HFFc6 (cell line): ENCODE measurements at regions not wholly inside any gene's neighbourhood (a gene's known extent, or its start where the extent isn't known, plus 50 kb on each side); places are given as distances from the start of the nearest gene placed in this dataset.
A peak's percentile ranks its signal among the peaks of the same experiment; 100 is the strongest.

Source experiments
- DNase-seq: peaks from one replicate; pipeline ENCODE4 v3.0.0-alpha.2; 2018
- H3K27ac Mint-ChIP-seq: 2 replicates; pipeline ENCODE4 v1.8.0; 2020; ENCODE audit warnings: mild to moderate bottlenecking, mixed read lengths
- H3K27me3 Mint-ChIP-seq: 2 replicates; pipeline ENCODE4 v1.8.0; 2021; ENCODE audit warnings: mild to moderate bottlenecking, moderate library complexity, mixed read lengths; ENCODE audit not compliant: insufficient read depth
- H3K36me3 Mint-ChIP-seq: 2 replicates; pipeline ENCODE4 v1.8.0; 2021; ENCODE audit warnings: low read depth, mixed read lengths
- H3K4me1 Mint-ChIP-seq: 2 replicates; pipeline ENCODE4 v1.8.0; 2020; ENCODE audit warnings: low read depth, mixed read lengths
- H3K4me3 Mint-ChIP-seq: 2 replicates; pipeline ENCODE4 v1.8.0; 2020; ENCODE audit warnings: mild to moderate bottlenecking, moderate library complexity, mixed read lengths
- H3K9me3 Mint-ChIP-seq: 2 replicates; pipeline ENCODE4 v1.8.0; 2020; ENCODE audit warnings: mild to moderate bottlenecking, mixed read lengths
- CTCF ChIP-seq: fragments of 200-600 bp; sonication (generic); IDR thresholded peaks from 2 replicates; pipeline ENCODE4 v1.5.0; 2021; ENCODE audit warnings: antibody characterized with exemption, mild to moderate bottlenecking

- TF ChIP-seq CTCF = no peak
- peaks cover 35% of the 10 kb centered on the region for H3K4me1 Mint-ChIP-seq
- no peak overlapping the region for H3K27ac Mint-ChIP-seq
- peaks cover 2% of the 10 kb centered on the region; the same call in 1 of the 2 replicates for H3K27me3 Mint-ChIP-seq
- no peak overlapping the region for H3K4me3 Mint-ChIP-seq
- no peak for DNase-seq
- no peaks in the 10 kb centered on the region for H3K9me3 Mint-ChIP-seq
- no peaks in the 10 kb centered on the region for H3K36me3 Mint-ChIP-seq
Observed at GRCh38 chr22:46039535-46039934, 62.6 kb upstream of the WNT7B start.

- Mint-ChIP-seq H3K9me3 (no peaks in the 10 kb centered on the region), H3K4me1 (peaks cover 30% of the 10 kb centered on the region), H3K36me3 (no peaks in the 10 kb centered on the region), H3K4me3 (no peak overlapping the region), H3K27ac (no peak overlapping the region), H3K27me3 (peaks cover 2% of the 10 kb centered on the region; the same call in 1 of the 2 replicates)
- no peak for TF ChIP-seq CTCF
- DNase-seq = no peak
Observed at GRCh38 chr22:46040471-46041465, 63.8 kb upstream of the WNT7B start.

- no peaks in the 10 kb centered on the region for H3K9me3 Mint-ChIP-seq
- H3K4me3 Mint-ChIP-seq = no peak overlapping the region
- DNase-seq = no peak
- H3K4me1 Mint-ChIP-seq = peaks cover 36% of the 10 kb centered on the region
- no peak for TF ChIP-seq CTCF
- no peaks in the 10 kb centered on the region for H3K27me3 Mint-ChIP-seq
- no peaks in the 10 kb centered on the region for H3K36me3 Mint-ChIP-seq
- H3K27ac Mint-ChIP-seq = no peak overlapping the region
Observed at GRCh38 chr22:46041642-46042041, 64.7 kb upstream of the WNT7B start.

- H3K9me3 Mint-ChIP-seq = no peaks in the 10 kb centered on the region
- H3K4me3 Mint-ChIP-seq = peak overlapping the region; percentile 61
- no peak for DNase-seq
- peak overlapping the region; percentile 81 for H3K27ac Mint-ChIP-seq
- H3K36me3 Mint-ChIP-seq = no peaks in the 10 kb centered on the region
- no peak for TF ChIP-seq CTCF
- no peaks in the 10 kb centered on the region; the same call in 1 of the 2 replicates for H3K27me3 Mint-ChIP-seq
- H3K4me1 Mint-ChIP-seq = peaks cover 30% of the 10 kb centered on the region
Observed at GRCh38 chr22:46042786-46043185, 65.8 kb upstream of the WNT7B start.

GRCh38 chr22:46043339-46043738, 66.4 kb upstream of the WNT7B start:
- peak overlapping the region; percentile 90 for H3K27ac Mint-ChIP-seq
- no peaks in the 10 kb centered on the region for H3K9me3 Mint-ChIP-seq
- DNase-seq = no peak
- no peaks in the 10 kb centered on the region for H3K36me3 Mint-ChIP-seq
- TF ChIP-seq CTCF = no peak
- H3K27me3 Mint-ChIP-seq = no peaks in the 10 kb centered on the region; the same call in 1 of the 2 replicates
- H3K4me1 Mint-ChIP-seq = peaks cover 30% of the 10 kb centered on the region
- H3K4me3 Mint-ChIP-seq = peak overlapping the region; percentile 87
